ENCODE measurements at regions not wholly inside any gene's neighbourhood (a gene's known extent, or its start where the extent isn't known, plus 50 kb on each side); places are given as distances from the start of the nearest gene placed in this dataset.

GRCh38 chrX:98380556-98380955 is 1496.8 kb downstream of the RPA4 start:
- DNase-seq, result no peak

- no peak for DNase-seq
These were observed 1514.8 kb downstream of the RPA4 start for GRCh38 chrX:98398542-98398941.

GRCh38 chrX:98405376-98405775 is 1521.7 kb downstream of the RPA4 start:
- no peak for DNase-seq

GRCh38 chrX:98407584-98407983 is 1523.9 kb downstream of the RPA4 start:
- no peak for DNase-seq

- no peak for DNase-seq
These were observed 1526.2 kb downstream of the RPA4 start for GRCh38 chrX:98409867-98410266.

GRCh38 chrX:98412058-98412457 is 1528.3 kb downstream of the RPA4 start:
- DNase-seq, result no peak

- DNase-seq, result no peak
These were observed 1538.8 kb downstream of the RPA4 start for GRCh38 chrX:98422536-98422935.

- DNase-seq, result no peak
These were observed 1548.7 kb downstream of the RPA4 start for GRCh38 chrX:98432413-98432812.

- DNase-seq, result no peak
These were observed 1564.8 kb downstream of the RPA4 start for GRCh38 chrX:98448524-98448923.

- no peak for DNase-seq
These were observed 1568.7 kb downstream of the RPA4 start for GRCh38 chrX:98452456-98452855.

- DNase-seq, result no peak
These were observed 1576.0 kb downstream of the RPA4 start for GRCh38 chrX:98459669-98460068.

GRCh38 chrX:98480606-98481005 is 1596.9 kb downstream of the RPA4 start:
- no peak for DNase-seq

- DNase-seq, result no peak
These were observed 1597.9 kb downstream of the RPA4 start for GRCh38 chrX:98481636-98482035.

- no peak for DNase-seq
These were observed 1607.0 kb downstream of the RPA4 start for GRCh38 chrX:98490670-98491069.

GRCh38 chrX:98501426-98501825 is 1617.7 kb downstream of the RPA4 start:
- DNase-seq, result no peak

GRCh38 chrX:98506907-98507306 is 1623.2 kb downstream of the RPA4 start:
- no peak for DNase-seq

GRCh38 chrX:98514032-98514431 is 1630.3 kb downstream of the RPA4 start:
- DNase-seq, result no peak

- DNase-seq, result no peak
These were observed 1632.4 kb downstream of the RPA4 start for GRCh38 chrX:98516120-98516519.

- no peak for DNase-seq
These were observed 1639.3 kb downstream of the RPA4 start for GRCh38 chrX:98523026-98523425.

GRCh38 chrX:98523521-98523920 is 1639.8 kb downstream of the RPA4 start:
- no peak for DNase-seq

- no peak for DNase-seq
These were observed 1664.8 kb downstream of the RPA4 start for GRCh38 chrX:98548519-98548918.

- no peak for DNase-seq
These were observed 1685.1 kb downstream of the RPA4 start for GRCh38 chrX:98568795-98569194.

GRCh38 chrX:98605941-98606340 is 1722.2 kb downstream of the RPA4 start:
- no peak for DNase-seq

GRCh38 chrX:98607739-98608138 is 1724.0 kb downstream of the RPA4 start:
- DNase-seq, result no peak

GRCh38 chrX:98627645-98628044 is 1743.9 kb downstream of the RPA4 start:
- no peak for DNase-seq

GRCh38 chrX:98637451-98637850 is 1753.7 kb downstream of the RPA4 start:
- DNase-seq, result no peak

Data from KG1 (cell line).